HepG2 (cell line): ENCODE measurements at regions not wholly inside any gene's neighbourhood (a gene's known extent, or its start where the extent isn't known, plus 50 kb on each side); places are given as distances from the start of the nearest gene placed in this dataset.

Experiments used
- ATAC-seq: fragments of 200-7000 bp; cut with Tn5 transposase; 3 replicates; pipeline ENCODE4 v1.9.1; 2020; ENCODE audit warnings: mild to moderate bottlenecking, moderate library complexity
- BruUV-seq: library from RNA; stranded (reverse); fragments of 400-500 nt; replicated peaks from 2 replicates; lab custom pipeline; 2021; lab: Mats Ljungman, UMichigan
- CTCF ChIA-PET: fragments of 300-600 bp; formaldehyde crosslinking; extraction: SDS; loops from one replicate; lab custom pipeline; 2021; ENCODE audit warnings: low total read pairs, inconsistent platforms, low intra/inter-chr PET ratio; lab: Yijun Ruan, JAX
- POLR2A ChIA-PET: fragments of 350-600 bp; sonication (Branson Sonifier 250); formaldehyde crosslinking; loops from one replicate; lab custom pipeline; 2020; ENCODE audit warnings: antibody characterized with exemption, inconsistent platforms; lab: Yijun Ruan, JAX
- DNase-seq: peaks from one replicate; pipeline ENCODE4 v3.0.0-alpha.2; 2015; ENCODE audit warnings: low spot score
- FAIRE-seq: peaks from 3 replicates; lab custom pipeline; 2011; peaks lifted over from hg19 to GRCh38; lab: Jason Lieb, UNC
- H2AFZ ChIP-seq: one replicate; pipeline ENCODE4 v1.6.1; 2011; ENCODE audit warnings: low read length, inconsistent platforms
- H3K27ac ChIP-seq: fragments of 300-600 bp; 3 replicates; pipeline ENCODE4 v1.8.0; 2011; ENCODE audit warnings: mixed run types, mild to moderate bottlenecking, mixed read lengths, low read length, inconsistent platforms; ENCODE audit not compliant: insufficient read depth; ENCODE audit errors: extremely low read length
- H3K27me3 ChIP-seq, 2 experiments: fragments of 200-600 bp in 1 of 2; 2 replicates in 1 of 2; 3 replicates in 1 of 2; pipeline versions ENCODE4 v1.6.0 to v1.8.0; 2011; ENCODE audit warnings: low read length in 2 of 2, mild to moderate bottlenecking in 2 of 2, moderate library complexity in 2 of 2, inconsistent platforms in 1 of 2; ENCODE audit not compliant: insufficient read depth in 2 of 2, control insufficient read depth in 1 of 2
- H3K36me3 ChIP-seq, 2 experiments: fragments of 200-600 bp in 1 of 2; replicated peaks in 1 of 2; 2 replicates in 1 of 2; 3 replicates in 1 of 2; pipeline versions ENCODE4 v1.5.1 to v1.8.0; 2011; ENCODE audit warnings: low read length in 2 of 2, inconsistent platforms in 1 of 2; ENCODE audit not compliant: insufficient read depth in 2 of 2, control insufficient read depth in 1 of 2
- H3K4me1 ChIP-seq: 2 replicates; pipeline ENCODE4 v1.5.1; 2012; ENCODE audit warnings: low read length, inconsistent platforms; ENCODE audit not compliant: insufficient read depth
- H3K4me2 ChIP-seq: 2 replicates; pipeline ENCODE4 v1.6.0; 2011; ENCODE audit warnings: low read depth, low read length, inconsistent platforms
- H3K4me3 ChIP-seq, 3 experiments: fragments of 200-600 bp in 1 of 3; sonication (generic), shearing (Covaris generic) in 1 of 3; replicated peaks in 1 of 3; 2 replicates each; pipeline ENCODE4 v1.5.1; 2011 to 2016; ENCODE audit warnings: low read length in 3 of 3, inconsistent platforms in 2 of 3, low read depth in 2 of 3, mild to moderate bottlenecking in 2 of 3, control low read depth in 1 of 3, mixed read lengths in 1 of 3; ENCODE audit not compliant: insufficient read depth in 1 of 3
- H3K79me2 ChIP-seq: one replicate; pipeline ENCODE4 v1.6.1; 2011; ENCODE audit warnings: low read length, inconsistent platforms; ENCODE audit not compliant: insufficient read depth
- H3K9ac ChIP-seq: 2 replicates; pipeline ENCODE4 v1.6.0; 2011; ENCODE audit warnings: mild to moderate bottlenecking, low read depth, low read length, inconsistent platforms; ENCODE audit not compliant: insufficient read depth
- H3K9me3 ChIP-seq: 2 replicates; pipeline ENCODE4 v1.5.1; 2012; ENCODE audit warnings: mild to moderate bottlenecking, low read length
- H4K20me1 ChIP-seq: 2 replicates; pipeline ENCODE4 v1.6.0; 2011; ENCODE audit warnings: inconsistent platforms, mild to moderate bottlenecking, low read length, moderate library complexity; ENCODE audit not compliant: insufficient read depth
- ARNT2 ChIP-seq: sonication (generic); formaldehyde crosslinking; IDR thresholded peaks from 2 replicates; pipeline ENCODE4 v1.8.0; 2022; ENCODE audit warnings: mild to moderate bottlenecking, low read depth, missing genetic modification reagents, moderate library complexity
- CREB1 ChIP-seq, 2 experiments: fragments of 450-650 bp in 1 of 2; IDR thresholded peaks; 2 replicates each; pipeline ENCODE4 v1.6.1; 2016 to 2017; ENCODE audit warnings: control low read depth in 1 of 2, mild to moderate bottlenecking in 1 of 2, missing compliant biosample characterization in 1 of 2, missing genetic modification characterization in 1 of 2
- FOXM1 ChIP-seq: sonication (generic); formaldehyde crosslinking; IDR thresholded peaks from 2 replicates; pipeline ENCODE4 v1.5.0; 2020; ENCODE audit warnings: missing genetic modification reagents
- GFI1 ChIP-seq: sonication (generic); formaldehyde crosslinking; IDR thresholded peaks from 2 replicates; pipeline ENCODE4 v1.5.0; 2020; ENCODE audit warnings: missing genetic modification reagents, mild to moderate bottlenecking, borderline replicate concordance
- HOXA5 ChIP-seq: sonication (generic); formaldehyde crosslinking; IDR thresholded peaks from 2 replicates; pipeline ENCODE4 v1.4.0; 2020; ENCODE audit warnings: missing genetic modification reagents
- KMT2A ChIP-seq: sonication (generic); formaldehyde crosslinking; IDR thresholded peaks from 2 replicates; pipeline ENCODE4 v1.4.0; 2020; ENCODE audit warnings: missing genetic modification reagents
- NCOA5 ChIP-seq: sonication (generic); formaldehyde crosslinking; IDR thresholded peaks from 2 replicates; pipeline ENCODE4 v1.4.0; 2020; ENCODE audit warnings: missing genetic modification reagents
- ZBTB40 ChIP-seq, 2 experiments: fragments of 450-650 bp in 1 of 2; sonication (generic) in 1 of 2; formaldehyde crosslinking in 1 of 2; IDR thresholded peaks; 2 replicates each; pipeline versions ENCODE4 v1.6.1 to v1.8.0; 2016 to 2022; ENCODE audit warnings: antibody characterized with exemption in 1 of 2, mild to moderate bottlenecking in 1 of 2, missing genetic modification reagents in 1 of 2
- ZNF501 ChIP-seq: sonication (generic); formaldehyde crosslinking; IDR thresholded peaks from 2 replicates; pipeline ENCODE4 v1.5.1; 2020; ENCODE audit warnings: mild to moderate bottlenecking, moderate library complexity, missing genetic modification reagents
- ZNF660 ChIP-seq: sonication (generic); formaldehyde crosslinking; IDR thresholded peaks from 2 replicates; pipeline ENCODE4 v1.5.1; 2020; ENCODE audit warnings: mild to moderate bottlenecking, low read depth, missing genetic modification reagents, borderline replicate concordance
- ZNF776 ChIP-seq: sonication (generic); formaldehyde crosslinking; IDR thresholded peaks from 2 replicates; pipeline ENCODE4 v1.4.0; 2020; ENCODE audit warnings: mild to moderate bottlenecking, missing genetic modification reagents
- WGBS: methylation state at CpG from one replicate; pipeline ENCODE4 v1.1.6; 2017; ENCODE audit warnings: low lambda C conversion rate; 5-methylcytosine and 5-hydroxymethylcytosine counted together
- in situ Hi-C: cut with HindIII; loops from 2 replicates; pipeline ENCODE4 v1.10.0; 2017; ENCODE audit warnings: low pct_unique_long_range_greater_than_20kb; ENCODE audit not compliant: extremely low pct_ligation_motif_present
- intact Hi-C: fragments of 100-400 bp; cut with micrococcal nuclease; formaldehyde crosslinking; loops from one replicate; pipeline ENCODE4 v1.10.0; 2022; ENCODE audit not compliant: unreplicated experiment
- TF ChIP-seq, protein P1 (sequence below): IDR thresholded peaks from 2 replicates; pipeline ENCODE4 v1.6.1; 2016; ENCODE audit warnings: missing genetic modification reagents, missing compliant biosample characterization

DNA sequence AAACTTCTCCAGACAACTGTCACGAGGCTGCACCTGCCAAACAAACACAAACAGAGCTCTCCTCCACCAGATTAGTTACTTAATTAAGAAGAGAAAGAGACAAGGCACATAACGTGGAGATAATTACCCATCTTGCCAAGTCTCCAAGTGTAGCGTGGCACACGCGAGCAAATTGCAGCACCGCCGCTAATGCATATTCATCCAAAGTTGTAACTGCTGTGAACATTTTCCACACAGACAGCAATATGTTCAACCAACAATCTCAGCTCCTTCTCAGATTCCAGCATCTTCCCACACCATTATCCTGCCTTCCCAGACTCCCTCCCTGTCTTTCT is 309.6 kb upstream of the TLE3 start:
- no peak for TF ChIP-seq GFI1 (CRISPR knock-in tag)
- TF ChIP-seq ZNF660 (CRISPR knock-in tag): no peak
- TF ChIP-seq KMT2A (CRISPR knock-in tag): no peak
- TF ChIP-seq FOXM1: no peak
- TF ChIP-seq ZBTB40 (IDR thresholded peaks at IDR 0.05): no peak
- TF ChIP-seq ZBTB40 (CRISPR knock-in tag; IDR thresholded peaks at IDR 0.05): no peak
- TF ChIP-seq ZNF776: no peak
- no peak for TF ChIP-seq ZNF501 (CRISPR knock-in tag)
- no peak for TF ChIP-seq NCOA5 (CRISPR knock-in tag)
- TF ChIP-seq, protein P1, sequence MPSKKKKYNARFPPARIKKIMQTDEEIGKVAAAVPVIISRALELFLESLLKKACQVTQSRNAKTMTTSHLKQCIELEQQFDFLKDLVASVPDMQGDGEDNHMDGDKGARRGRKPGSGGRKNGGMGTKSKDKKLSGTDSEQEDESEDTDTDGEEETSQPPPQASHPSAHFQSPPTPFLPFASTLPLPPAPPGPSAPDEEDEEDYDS (CRISPR knock-in tag): no peak
- no peak for TF ChIP-seq HOXA5 (CRISPR knock-in tag)
- no peak for TF ChIP-seq CREB1 (IDR thresholded peaks at IDR 0.05)
- TF ChIP-seq CREB1 (CRISPR knock-in tag; IDR thresholded peaks at IDR 0.05): no peak
- TF ChIP-seq ARNT2 (CRISPR knock-in tag): no peak
- Histone ChIP-seq H3K36me3 (no peaks in the 10 kb centered on the region), H3K9ac (no peak overlapping the region), H3K4me2 (no peak overlapping the region), H3K27ac (no peak overlapping the region), H2AFZ (no peak overlapping the region), H4K20me1 (no peaks in the 10 kb centered on the region), H3K4me1 (peaks cover 9% of the 10 kb centered on the region), H3K9me3 (no peaks in the 10 kb centered on the region), H3K27me3 (peaks cover 0 to 12% of the 10 kb centered on the region in 2 experiments; a peak in 2 of 5 replicates), H3K4me3 (no peak overlapping the region), H3K79me2 (no peaks in the 10 kb centered on the region)
- in situ Hi-C loops (no loop called here), intact Hi-C loops (no loop called here)
- DNase-seq (no peak), FAIRE-seq (no peak), ATAC-seq (no peak)
- ChIA-PET POLR2A (no interaction called here), CTCF (no interaction called here)
- BruUV-seq: no TSS peak
- 74% methylated on average over 7 of the region's 7 CpGs for WGBS
